ENCODE measurements at regions not wholly inside any gene's neighbourhood (a gene's known extent, or its start where the extent isn't known, plus 50 kb on each side); places are given as distances from the start of the nearest gene placed in this dataset.

GRCh38 chr12:4216187-4216927, 57.2 kb upstream of the CCND2 start:
- ChIA-PET CTCF (no interaction called here), POLR2A (ENCODE audit: low non-redundant PET) (interaction anchor here (0.6 kb wide), 1 partner anchor 329 kb away, joined by 4 read pairs; no protein-coding TSS in a partner anchor)
- no TSS peak for BruUV-seq (replicated peaks)

GRCh38 chr12:4215229-4216186, 58.1 kb upstream of the CCND2 start:
- intact Hi-C loops (cut with micrococcal nuclease; ENCODE audit: unreplicated experiment) = no loop called here

More at GRCh38 chr12:4216187-4216927, 57.2 kb upstream of the CCND2 start:
- Histone ChIP-seq H3K27me3 (replicated peaks; ENCODE audit: insufficient read depth, low read depth, low read length, poor library complexity) (peaks cover 15% of the 10 kb centered on the region), H3K9me3 (ENCODE audit: low read depth, low read length, poor library complexity, severe bottlenecking) (no peaks in the 10 kb centered on the region), H3K4me3 (ENCODE audit: low read depth, low read length, poor library complexity, severe bottlenecking) (no peak overlapping the region), H3K36me3 (ENCODE audit: insufficient read depth, low read length, poor library complexity, severe bottlenecking) (no peaks in the 10 kb centered on the region), H3K27ac (ENCODE audit: low read depth, low read length, poor library complexity, severe bottlenecking) (no peak overlapping the region), H3K4me1 (ENCODE audit: insufficient read depth, low read length, poor library complexity, severe bottlenecking) (no peaks in the 10 kb centered on the region)
- no peak for DNase-seq (ENCODE audit: low spot score)
- TF ChIP-seq EZH2 (IDR thresholded peaks at IDR 0.05; ENCODE audit: borderline replicate concordance, low read depth, low read length, poor library complexity, severe bottlenecking) (no peak), CTCF (conservative IDR thresholded peaks at IDR 0.05; ENCODE audit: low read depth, low read length) (no peak)
- intact Hi-C loops (cut with micrococcal nuclease; ENCODE audit: unreplicated experiment) = no loop called here

More at GRCh38 chr12:4215229-4216186, 58.1 kb upstream of the CCND2 start:
- Histone ChIP-seq H3K4me3 (ENCODE audit: low read depth, low read length, poor library complexity, severe bottlenecking) (no peak overlapping the region), H3K27ac (ENCODE audit: low read depth, low read length, poor library complexity, severe bottlenecking) (no peak overlapping the region), H3K9me3 (ENCODE audit: low read depth, low read length, poor library complexity, severe bottlenecking) (no peaks in the 10 kb centered on the region), H3K27me3 (replicated peaks; ENCODE audit: insufficient read depth, low read depth, low read length, poor library complexity) (peaks cover 15% of the 10 kb centered on the region), H3K4me1 (ENCODE audit: insufficient read depth, low read length, poor library complexity, severe bottlenecking) (no peaks in the 10 kb centered on the region), H3K36me3 (ENCODE audit: insufficient read depth, low read length, poor library complexity, severe bottlenecking) (no peaks in the 10 kb centered on the region)
- ChIA-PET POLR2A (ENCODE audit: low non-redundant PET) (interaction anchor here (0.6 kb wide), 1 partner anchor 329 kb away, joined by 4 read pairs; no protein-coding TSS in a partner anchor), CTCF (no interaction called here)
- no peak for TF ChIP-seq CTCF (conservative IDR thresholded peaks at IDR 0.05; ENCODE audit: low read depth, low read length)
- no peak for TF ChIP-seq EZH2 (IDR thresholded peaks at IDR 0.05; ENCODE audit: borderline replicate concordance, low read depth, low read length, poor library complexity, severe bottlenecking)
- no TSS peak for BruUV-seq (replicated peaks)
- no peak for DNase-seq (ENCODE audit: low spot score)

All from A673 (cell line).